GM21737 (cell line): ENCODE measurements at regions not wholly inside any gene's neighbourhood (a gene's known extent, or its start where the extent isn't known, plus 50 kb on each side); places are given as distances from the start of the nearest gene placed in this dataset.
"Not testable (repeated sequence)": the region's sequence is repeated elsewhere in the genome, so short reads cannot be mapped to it uniquely, and the experiment has no call there.

Experiments
- ATAC-seq: cut with Tn5 transposase; IDR thresholded peaks from one replicate; pipeline ENCODE4 v1.9.1; 2021; ENCODE audit warnings: mild to moderate bottlenecking, moderate library complexity; ENCODE audit not compliant: unreplicated experiment

GRCh38 chr9:27800692-27801370 lies 227.6 kb upstream of the C9orf72 start:
- ATAC-seq = no peak

GRCh38 chr9:27801545-27801944 lies 228.3 kb upstream of the C9orf72 start:
- ATAC-seq = no peak

GRCh38 chr9:27802418-27802817 lies 229.1 kb upstream of the C9orf72 start:
- no peak for ATAC-seq

GRCh38 chr9:27808864-27809263 lies 235.6 kb upstream of the C9orf72 start:
- ATAC-seq = no peak

- no peak for ATAC-seq
These were observed 244.5 kb upstream of the C9orf72 start for GRCh38 chr9:27817747-27818146.

GRCh38 chr9:27818348-27818747 lies 245.1 kb upstream of the C9orf72 start:
- no peak for ATAC-seq

- ATAC-seq = no peak
These were observed 255.6 kb upstream of the C9orf72 start for GRCh38 chr9:27828908-27829307.

GRCh38 chr9:27829621-27830020 lies 256.3 kb upstream of the C9orf72 start:
- no peak for ATAC-seq

GRCh38 chr9:27832108-27832507 lies 258.8 kb upstream of the C9orf72 start:
- not testable (repeated sequence) for ATAC-seq

- ATAC-seq = no peak
These were observed 262.0 kb upstream of the C9orf72 start for GRCh38 chr9:27835286-27835685.

- ATAC-seq = no peak
These were observed 262.5 kb upstream of the C9orf72 start for GRCh38 chr9:27835746-27836145.

GRCh38 chr9:27836661-27837401 lies 263.6 kb upstream of the C9orf72 start:
- ATAC-seq = no peak

GRCh38 chr9:27838876-27839275 lies 265.6 kb upstream of the C9orf72 start:
- no peak for ATAC-seq

GRCh38 chr9:27839767-27840166 lies 266.5 kb upstream of the C9orf72 start:
- not testable (repeated sequence) for ATAC-seq

- ATAC-seq = no peak
These were observed 271.5 kb upstream of the C9orf72 start for GRCh38 chr9:27844797-27845196.

- ATAC-seq = no peak
These were observed 274.1 kb upstream of the C9orf72 start for GRCh38 chr9:27847380-27847779.

GRCh38 chr9:27847818-27848217 lies 274.5 kb upstream of the C9orf72 start:
- ATAC-seq = no peak

GRCh38 chr9:27848315-27848714 lies 275.0 kb upstream of the C9orf72 start:
- ATAC-seq = no peak

- ATAC-seq = no peak
These were observed 278.6 kb upstream of the C9orf72 start for GRCh38 chr9:27851858-27852257.

GRCh38 chr9:27853529-27853928 lies 280.2 kb upstream of the C9orf72 start:
- ATAC-seq = no peak

GRCh38 chr9:27856054-27856453 lies 282.8 kb upstream of the C9orf72 start:
- ATAC-seq = no peak

- ATAC-seq = no peak
These were observed 283.5 kb upstream of the C9orf72 start for GRCh38 chr9:27856748-27857147.
